ENCODE measurements at regions not wholly inside any gene's neighbourhood (a gene's known extent, or its start where the extent isn't known, plus 50 kb on each side); places are given as distances from the start of the nearest gene placed in this dataset.

- TF ChIP-seq POLR2A (IDR thresholded peaks at IDR 0.05) (no peak), CTCF (IDR thresholded peaks at IDR 0.05) (no peak), POLR2AphosphoS5 (IDR thresholded peaks at IDR 0.05; ENCODE audit: insufficient read depth in 1 of 2, low read depth in 1 of 2) (no peak)
Measured at GRCh38 chr2:16120591-16121180, 180.3 kb downstream of the MYCN start.
